ENCODE measurements at regions not wholly inside any gene's neighbourhood (a gene's known extent, or its start where the extent isn't known, plus 50 kb on each side); places are given as distances from the start of the nearest gene placed in this dataset.
A peak's percentile ranks its signal among the peaks of the same experiment; 100 is the strongest.

GRCh38 chr3:66107855-66108254 lies 69.1 kb upstream of the MAGI1 start:
- Mint-ChIP-seq H3K36me3 (no peaks in the 10 kb centered on the region), H3K9me3 (no peaks in the 10 kb centered on the region), H3K27ac (no peak overlapping the region), H3K4me3 (no peak overlapping the region), H3K27me3 (ENCODE audit: low read depth) (no peaks in the 10 kb centered on the region), H3K4me1 (peaks cover 4% of the 10 kb centered on the region)
- DNase-seq (ENCODE audit: low spot score in 2 of 2, unreplicated experiment in 2 of 2): no peak
- no peak for TF ChIP-seq CTCF (IDR thresholded peaks at IDR 0.05; ENCODE audit: unreplicated experiment)

- Mint-ChIP-seq H3K4me3 (no peak overlapping the region), H3K27ac (peak overlapping the region; percentile 61), H3K9me3 (no peaks in the 10 kb centered on the region), H3K36me3 (no peaks in the 10 kb centered on the region), H3K4me1 (peaks cover 4% of the 10 kb centered on the region), H3K27me3 (ENCODE audit: low read depth) (no peaks in the 10 kb centered on the region)
- TF ChIP-seq CTCF (IDR thresholded peaks at IDR 0.05; ENCODE audit: unreplicated experiment): no peak
- no peak for DNase-seq (ENCODE audit: low spot score in 2 of 2, unreplicated experiment in 2 of 2)
Observed at GRCh38 chr3:66106788-66107187, 68.1 kb upstream of the MAGI1 start.

- H3K27me3 Mint-ChIP-seq (ENCODE audit: low read depth): no peaks in the 10 kb centered on the region
- H3K27ac Mint-ChIP-seq: no peak overlapping the region
- no peaks in the 10 kb centered on the region for H3K36me3 Mint-ChIP-seq
- TF ChIP-seq CTCF (IDR thresholded peaks at IDR 0.05; ENCODE audit: unreplicated experiment): no peak
- no peaks in the 10 kb centered on the region for H3K9me3 Mint-ChIP-seq
- no peak for DNase-seq (ENCODE audit: low spot score in 2 of 2, unreplicated experiment in 2 of 2)
- peaks cover 2% of the 10 kb centered on the region for H3K4me1 Mint-ChIP-seq
- no peak overlapping the region for H3K4me3 Mint-ChIP-seq
Observed at GRCh38 chr3:66104535-66104934, 65.8 kb upstream of the MAGI1 start.

GRCh38 chr3:66103729-66104128 lies 65.0 kb upstream of the MAGI1 start:
- Mint-ChIP-seq H3K4me1 (peaks cover 2% of the 10 kb centered on the region), H3K27ac (no peak overlapping the region), H3K9me3 (no peaks in the 10 kb centered on the region), H3K4me3 (no peak overlapping the region), H3K36me3 (no peaks in the 10 kb centered on the region), H3K27me3 (ENCODE audit: low read depth) (no peaks in the 10 kb centered on the region)
- no peak for DNase-seq (ENCODE audit: low spot score in 2 of 2, unreplicated experiment in 2 of 2)
- TF ChIP-seq CTCF (IDR thresholded peaks at IDR 0.05; ENCODE audit: unreplicated experiment): no peak

- Mint-ChIP-seq H3K4me1 (peaks cover 1% of the 10 kb centered on the region), H3K36me3 (no peaks in the 10 kb centered on the region), H3K4me3 (no peak overlapping the region), H3K9me3 (no peaks in the 10 kb centered on the region), H3K27me3 (ENCODE audit: low read depth) (no peaks in the 10 kb centered on the region), H3K27ac (no peak overlapping the region)
- no peak for DNase-seq (ENCODE audit: low spot score in 2 of 2, unreplicated experiment in 2 of 2)
- TF ChIP-seq CTCF (IDR thresholded peaks at IDR 0.05; ENCODE audit: unreplicated experiment): no peak
Observed at GRCh38 chr3:66101901-66102300, 63.2 kb upstream of the MAGI1 start.

GRCh38 chr3:66099541-66100065 lies 60.9 kb upstream of the MAGI1 start:
- Mint-ChIP-seq H3K9me3 (peaks cover 11% of the 10 kb centered on the region), H3K27ac (no peak overlapping the region), H3K27me3 (ENCODE audit: low read depth) (no peaks in the 10 kb centered on the region), H3K36me3 (peaks cover 4% of the 10 kb centered on the region), H3K4me3 (no peak overlapping the region), H3K4me1 (no peaks in the 10 kb centered on the region)
- no peak for TF ChIP-seq CTCF (IDR thresholded peaks at IDR 0.05; ENCODE audit: unreplicated experiment)
- no peak for DNase-seq (ENCODE audit: low spot score in 2 of 2, unreplicated experiment in 2 of 2)

All from mesothelial cell of epicardium (in vitro differentiated cells).